ENCODE measurements at regions not wholly inside any gene's neighbourhood (a gene's known extent, or its start where the extent isn't known, plus 50 kb on each side); places are given as distances from the start of the nearest gene placed in this dataset.
"Not testable (repeated sequence)": the region's sequence is repeated elsewhere in the genome, so short reads cannot be mapped to it uniquely, and the experiment has no call there.

GRCh38 chr18:8998481-8999217, 103.8 kb upstream of the NDUFV2 start:
- Histone ChIP-seq H3K4me1 (no peaks in the 10 kb centered on the region), H3K4me3 (no peak overlapping the region), H3K27me3 (no peaks in the 10 kb centered on the region), H3K9me3 (peaks cover 0 to 5% of the 10 kb centered on the region in 2 donors), H3K27ac (no peak overlapping the region), H3K36me3 (no peaks in the 10 kb centered on the region)
- no peak for DNase-seq (ENCODE audit: low spot score)
- no peak for TF ChIP-seq CTCF (IDR thresholded peaks at IDR 0.05)

GRCh38 chr18:8999872-9000271, 102.6 kb upstream of the NDUFV2 start:
- Histone ChIP-seq H3K27ac (no peak overlapping the region), H3K9me3 (peaks cover 0 to 5% of the 10 kb centered on the region in 2 donors), H3K4me3 (no peak overlapping the region), H3K4me1 (no peaks in the 10 kb centered on the region), H3K36me3 (no peaks in the 10 kb centered on the region), H3K27me3 (no peaks in the 10 kb centered on the region)
- no peak for TF ChIP-seq CTCF (IDR thresholded peaks at IDR 0.05)
- DNase-seq (ENCODE audit: low spot score), result no peak

- TF ChIP-seq CTCF (IDR thresholded peaks at IDR 0.05), result no peak
- peaks cover 0 to 5% of the 10 kb centered on the region in 2 donors for H3K9me3 ChIP-seq
- H3K36me3 ChIP-seq, result no peaks in the 10 kb centered on the region
- H3K4me1 ChIP-seq, result no peaks in the 10 kb centered on the region
- H3K27ac ChIP-seq, result no peak overlapping the region
- no peak overlapping the region for H3K4me3 ChIP-seq
- no peak for DNase-seq (ENCODE audit: low spot score)
- no peaks in the 10 kb centered on the region for H3K27me3 ChIP-seq
Observed at GRCh38 chr18:9000733-9001132, 101.8 kb upstream of the NDUFV2 start.

- Histone ChIP-seq H3K4me1 (no peaks in the 10 kb centered on the region), H3K4me3 (no peak overlapping the region), H3K9me3 (peaks cover 0 to 5% of the 10 kb centered on the region in 2 donors), H3K27ac (no peak overlapping the region), H3K27me3 (no peaks in the 10 kb centered on the region), H3K36me3 (no peaks in the 10 kb centered on the region)
- no peak for TF ChIP-seq CTCF (IDR thresholded peaks at IDR 0.05)
- DNase-seq (ENCODE audit: low spot score), result no peak
Observed at GRCh38 chr18:9001209-9001608, 101.3 kb upstream of the NDUFV2 start.

- Histone ChIP-seq H3K27me3 (no peaks in the 10 kb centered on the region), H3K4me1 (no peaks in the 10 kb centered on the region), H3K36me3 (no peaks in the 10 kb centered on the region), H3K9me3 (no peaks in the 10 kb centered on the region), H3K27ac (no peak overlapping the region), H3K4me3 (no peak overlapping the region)
- DNase-seq (ENCODE audit: low spot score), result no peak
- no peak for TF ChIP-seq CTCF (IDR thresholded peaks at IDR 0.05)
Observed at GRCh38 chr18:9003406-9004100, 98.9 kb upstream of the NDUFV2 start.

- not testable (repeated sequence) for H3K9me3 ChIP-seq; DNase-seq (ENCODE audit: low spot score)
Observed at GRCh38 chr18:9004308-9004707, 98.2 kb upstream of the NDUFV2 start.

GRCh38 chr18:9007700-9008099, 94.8 kb upstream of the NDUFV2 start:
- not testable (repeated sequence) for H3K9me3 ChIP-seq; H3K27ac ChIP-seq; H3K4me1 ChIP-seq; H3K27me3 ChIP-seq; H3K36me3 ChIP-seq; H3K4me3 ChIP-seq; DNase-seq (ENCODE audit: low spot score)

More at GRCh38 chr18:9004308-9004707, 98.2 kb upstream of the NDUFV2 start:
- not testable (repeated sequence) for H3K36me3 ChIP-seq, H3K4me1 ChIP-seq, H3K27ac ChIP-seq, H3K4me3 ChIP-seq, H3K27me3 ChIP-seq
